ENCODE measurements at regions not wholly inside any gene's neighbourhood (a gene's known extent, or its start where the extent isn't known, plus 50 kb on each side); places are given as distances from the start of the nearest gene placed in this dataset.

GRCh38 chrX:39710776-39711175 lies 387.0 kb downstream of the BCOR start:
- TF ChIP-seq CTCF (IDR thresholded peaks at IDR 0.05) (no peak), POLR2A (IDR thresholded peaks at IDR 0.05) (no peak), EP300 (IDR thresholded peaks at IDR 0.05) (no peak)
